SK-N-SH (cell line): ENCODE measurements at regions not wholly inside any gene's neighbourhood (a gene's known extent, or its start where the extent isn't known, plus 50 kb on each side); places are given as distances from the start of the nearest gene placed in this dataset.

Experiments used
- CHD2 ChIP-seq: fragments of 150-350 bp; IDR thresholded peaks from 2 replicates; pipeline ENCODE4 v1.6.1; 2018; ENCODE audit warnings: low read length; ENCODE audit not compliant: partially characterized antibody
- CTCF ChIP-seq: fragments of 200-600 bp; sonication (generic); IDR thresholded peaks from 2 replicates; pipeline ENCODE4 v1.6.1; 2017; ENCODE audit warnings: antibody characterized with exemption, mild to moderate bottlenecking, moderate library complexity
- EZH2phosphoT487 ChIP-seq: fragments of 200-600 bp; sonication (generic); IDR thresholded peaks from 2 replicates; pipeline ENCODE4 v1.6.1; 2017; ENCODE audit warnings: low read depth, mixed run types, mild to moderate bottlenecking, antibody characterized with exemption, moderate library complexity, borderline replicate concordance
- FOXM1 ChIP-seq: IDR thresholded peaks from 2 replicates; pipeline ENCODE4 v1.4.0; 2012; ENCODE audit warnings: low read depth, mild to moderate bottlenecking
- GABPA ChIP-seq: IDR thresholded peaks from 2 replicates; pipeline ENCODE4 v1.4.0; 2012; ENCODE audit warnings: low read depth, mild to moderate bottlenecking
- POLR2AphosphoS5 ChIP-seq: IDR thresholded peaks from 2 replicates; pipeline ENCODE4 v1.6.1; 2012; ENCODE audit warnings: low read depth, low read length

GRCh38 chr16:6856578-6856977 lies 476.1 kb upstream of the RBFOX1 start:
- TF ChIP-seq CTCF = no peak
- TF ChIP-seq FOXM1 = no peak
- TF ChIP-seq GABPA = no peak
- TF ChIP-seq POLR2AphosphoS5 = no peak
- no peak for TF ChIP-seq CHD2
- no peak for TF ChIP-seq EZH2phosphoT487
